Neuronal stem cell (in vitro differentiated cells): ENCODE measurements at regions not wholly inside any gene's neighbourhood (a gene's known extent, or its start where the extent isn't known, plus 50 kb on each side); places are given as distances from the start of the nearest gene placed in this dataset.

Source experiments
- DNase-seq: peaks from one replicate; pipeline ENCODE4 v3.0.0-alpha.2; 2013; ENCODE audit warnings: low spot score
- H2AFZ ChIP-seq: one replicate; pipeline ENCODE4 v1.6.1; 2013; ENCODE audit warnings: mild to moderate bottlenecking, low read length, inconsistent platforms
- H2AK5ac ChIP-seq: 2 replicates; pipeline ENCODE4 v1.6.1; 2013; ENCODE audit warnings: low read depth, mild to moderate bottlenecking, inconsistent platforms, low read length, moderate library complexity, mixed read lengths
- H2BK120ac ChIP-seq: 2 replicates; pipeline ENCODE4 v1.6.1; 2013; ENCODE audit warnings: low read depth, mild to moderate bottlenecking, inconsistent platforms, low read length, moderate library complexity, mixed read lengths
- H2BK12ac ChIP-seq: one replicate; pipeline ENCODE4 v1.6.1; 2013; ENCODE audit warnings: low read length, inconsistent platforms
- H2BK15ac ChIP-seq: 2 replicates; pipeline ENCODE4 v1.6.1; 2013; ENCODE audit warnings: mild to moderate bottlenecking, low read length, inconsistent platforms, mixed read lengths
- H2BK5ac ChIP-seq: one replicate; pipeline ENCODE4 v1.6.1; 2013; ENCODE audit warnings: inconsistent platforms, mild to moderate bottlenecking, low read length, moderate library complexity
- H3K14ac ChIP-seq: one replicate; pipeline ENCODE4 v1.6.1; 2013; ENCODE audit warnings: low read length, inconsistent platforms
- H3K18ac ChIP-seq: 2 replicates; pipeline ENCODE4 v1.6.1; 2013; ENCODE audit warnings: low read length, inconsistent platforms
- H3K23ac ChIP-seq: 2 replicates; pipeline ENCODE4 v1.6.1; 2013; ENCODE audit warnings: low read depth, mild to moderate bottlenecking, mixed read lengths, low read length, inconsistent platforms; ENCODE audit not compliant: poor library complexity
- H3K27ac ChIP-seq: replicated peaks from 3 replicates; pipeline ENCODE4 v1.5.1; 2013; ENCODE audit warnings: low read length, inconsistent platforms
- H3K27me3 ChIP-seq, 3 experiments: 2 replicates each; pipeline ENCODE4 v1.6.1; 2013; ENCODE audit warnings: low read length in 3 of 3, mild to moderate bottlenecking in 2 of 3, inconsistent platforms in 1 of 3, low read depth in 1 of 3, mixed read lengths in 1 of 3, moderate library complexity in 1 of 3; ENCODE audit not compliant: control insufficient read depth in 3 of 3, insufficient read depth in 3 of 3
- H3K36me3 ChIP-seq, 2 donors: replicated peaks in 1 of 2; 2 replicates each; pipeline ENCODE4 v1.6.1; 2013; ENCODE audit warnings: low read length in 2 of 2; ENCODE audit not compliant: control insufficient read depth in 2 of 2, insufficient read depth in 2 of 2
- H3K4ac ChIP-seq: 2 replicates; pipeline ENCODE4 v1.6.1; 2013; ENCODE audit warnings: inconsistent platforms, mild to moderate bottlenecking, low read length, moderate library complexity
- H3K4me1 ChIP-seq, 2 donors: 1 replicate in 1 of 2; 2 replicates in 1 of 2; pipeline ENCODE4 v1.6.1; 2013; ENCODE audit warnings: low read length in 2 of 2, low read depth in 1 of 2; ENCODE audit not compliant: control insufficient read depth in 2 of 2, insufficient read depth in 1 of 2
- H3K4me2 ChIP-seq: one replicate; pipeline ENCODE4 v1.6.1; 2013; ENCODE audit warnings: mild to moderate bottlenecking, low read length, inconsistent platforms; ENCODE audit not compliant: insufficient read depth, poor library complexity, severe bottlenecking
- H3K4me3 ChIP-seq, 2 donors: 2 replicates each; pipeline ENCODE4 v1.5.1; 2013; ENCODE audit warnings: low read length in 2 of 2, mild to moderate bottlenecking in 2 of 2, inconsistent platforms in 1 of 2, moderate library complexity in 1 of 2
- H3K79me1 ChIP-seq: one replicate; pipeline ENCODE4 v1.6.1; 2013; ENCODE audit warnings: low read depth, mild to moderate bottlenecking, inconsistent platforms, low read length, moderate library complexity
- H3K9ac ChIP-seq: one replicate; pipeline ENCODE4 v1.6.1; 2013; ENCODE audit warnings: mild to moderate bottlenecking, low read depth, low read length, inconsistent platforms; ENCODE audit not compliant: poor library complexity
- H3K9me3 ChIP-seq, 2 donors: replicated peaks in 1 of 2; 2 replicates each; pipeline versions ENCODE3 to v1.6.1; 2013; ENCODE audit warnings: low read length in 2 of 2, mild to moderate bottlenecking in 2 of 2, inconsistent platforms in 1 of 2, low read depth in 1 of 2, mixed read lengths in 1 of 2, moderate library complexity in 1 of 2; ENCODE audit not compliant: control insufficient read depth in 2 of 2, insufficient read depth in 1 of 2
- H4K8ac ChIP-seq: one replicate; pipeline ENCODE4 v1.6.1; 2013; ENCODE audit warnings: low read depth, mild to moderate bottlenecking, inconsistent platforms, low read length, moderate library complexity
- H4K91ac ChIP-seq: one replicate; pipeline ENCODE4 v1.6.1; 2013; ENCODE audit warnings: low read length, low read depth, mild to moderate bottlenecking, inconsistent platforms; ENCODE audit not compliant: poor library complexity
- WGBS, 2 donors: extraction: QIAGEN DNeasy Blood & Tissue Kit; methylation state at CpG; one replicate each; pipeline ENCODE4 v1.1.7; 2013; ENCODE audit warnings: missing lambda C conversion rate in 2 of 2, mixed read lengths in 1 of 2; ENCODE audit not compliant: insufficient read length in 2 of 2, insufficient replicate concordance in 1 of 2; ENCODE audit errors: extremely low coverage in 2 of 2; 5-methylcytosine and 5-hydroxymethylcytosine counted together

GRCh38 chr5:110058175-110058574, 368.4 kb downstream of the MAN2A1 start:
- Histone ChIP-seq H3K27ac (no peak overlapping the region), H3K79me1 (no peaks in the 10 kb centered on the region)
- no peak for DNase-seq

GRCh38 chr5:110062246-110062645, 372.5 kb downstream of the MAN2A1 start:
- Histone ChIP-seq H3K9me3 (peaks cover 0 to 2% of the 10 kb centered on the region in 2 donors), H3K14ac (no peak overlapping the region), H2BK120ac (no peak overlapping the region), H3K36me3 (no peaks in the 10 kb centered on the region), H3K18ac (no peak overlapping the region), H2AK5ac (no peak overlapping the region), H3K79me1 (no peaks in the 10 kb centered on the region), H2BK15ac (no peak overlapping the region), H3K4me3 (no peak overlapping the region), H3K4me2 (no peak overlapping the region), H4K8ac (no peak overlapping the region), H3K27me3 (no peaks in the 10 kb centered on the region), H3K4me1 (no peaks in the 10 kb centered on the region), H2AFZ (no peak overlapping the region), H3K27ac (no peak overlapping the region), H4K91ac (no peak overlapping the region), H2BK5ac (no peak overlapping the region), H3K9ac (no peak overlapping the region), H3K23ac (no peak overlapping the region), H3K4ac (no peak overlapping the region), H2BK12ac (no peak overlapping the region)
- no peak for DNase-seq
- WGBS, 2 donors, result no CpG with 5 or more reads among the region's 1 CpG

More at GRCh38 chr5:110058175-110058574, 368.4 kb downstream of the MAN2A1 start:
- Histone ChIP-seq H2BK12ac (no peak overlapping the region), H3K27me3 (no peaks in the 10 kb centered on the region), H3K9ac (no peak overlapping the region), H2BK120ac (no peak overlapping the region), H3K4me1 (peaks cover 2 to 4% of the 10 kb centered on the region in 2 donors), H2AFZ (no peak overlapping the region), H2BK15ac (no peak overlapping the region), H3K9me3 (peaks cover 0 to 2% of the 10 kb centered on the region in 2 donors), H4K91ac (no peak overlapping the region), H3K36me3 (no peaks in the 10 kb centered on the region), H3K4ac (no peak overlapping the region), H2BK5ac (no peak overlapping the region), H3K4me3 (no peak overlapping the region), H3K18ac (no peak overlapping the region), H3K14ac (no peak overlapping the region), H4K8ac (no peak overlapping the region), H3K4me2 (no peak overlapping the region), H3K23ac (no peak overlapping the region), H2AK5ac (no peak overlapping the region)
- no CpG with 5 or more reads among the region's 4 CpGs for WGBS, 2 donors

- Histone ChIP-seq H3K27ac (no peak overlapping the region), H3K79me1 (no peaks in the 10 kb centered on the region), H2BK5ac (no peak overlapping the region), H2AFZ (no peak overlapping the region), H3K4ac (no peak overlapping the region), H3K9ac (no peak overlapping the region), H2AK5ac (no peak overlapping the region), H3K4me3 (no peak overlapping the region), H2BK12ac (no peak overlapping the region), H3K18ac (no peak overlapping the region), H4K8ac (no peak overlapping the region), H3K14ac (no peak overlapping the region), H4K91ac (no peak overlapping the region), H2BK120ac (no peak overlapping the region), H3K36me3 (no peaks in the 10 kb centered on the region), H3K4me1 (no peaks in the 10 kb centered on the region), H3K9me3 (peaks cover 0 to 2% of the 10 kb centered on the region in 2 donors), H3K23ac (no peak overlapping the region), H2BK15ac (no peak overlapping the region), H3K27me3 (no peaks in the 10 kb centered on the region), H3K4me2 (no peak overlapping the region)
- no peak for DNase-seq
- no CpG with 5 or more reads among the region's 7 CpGs for whole genome bisulfite sequencing, 2 donors
Measured at GRCh38 chr5:110063640-110064602, 374.2 kb downstream of the MAN2A1 start.

- Histone ChIP-seq H4K8ac (no peak overlapping the region), H2BK5ac (no peak overlapping the region), H3K27me3 (no peaks in the 10 kb centered on the region), H2AFZ (no peak overlapping the region), H3K4me1 (no peaks in the 10 kb centered on the region), H3K4ac (no peak overlapping the region), H3K18ac (no peak overlapping the region), H2BK120ac (no peak overlapping the region), H3K9me3 (peaks cover 0 to 2% of the 10 kb centered on the region in 2 donors), H3K27ac (no peak overlapping the region), H3K36me3 (no peaks in the 10 kb centered on the region), H3K9ac (no peak overlapping the region), H3K79me1 (no peaks in the 10 kb centered on the region), H2AK5ac (no peak overlapping the region), H4K91ac (no peak overlapping the region), H3K23ac (no peak overlapping the region), H2BK15ac (no peak overlapping the region), H3K4me2 (no peak overlapping the region), H2BK12ac (no peak overlapping the region), H3K14ac (no peak overlapping the region), H3K4me3 (no peak overlapping the region)
- DNase-seq, result no peak
- no CpG with 5 or more reads among the region's 4 CpGs for WGBS, 2 donors
Measured at GRCh38 chr5:110064603-110065268, 375.0 kb downstream of the MAN2A1 start.
